ENCODE measurements at regions not wholly inside any gene's neighbourhood (a gene's known extent, or its start where the extent isn't known, plus 50 kb on each side); places are given as distances from the start of the nearest gene placed in this dataset.

GRCh38 chr11:127559978-127560377 lies 559.4 kb upstream of the KIRREL3 start:
- DNase-seq (ENCODE audit: low spot score): no peak
- TF ChIP-seq, protein P1, sequence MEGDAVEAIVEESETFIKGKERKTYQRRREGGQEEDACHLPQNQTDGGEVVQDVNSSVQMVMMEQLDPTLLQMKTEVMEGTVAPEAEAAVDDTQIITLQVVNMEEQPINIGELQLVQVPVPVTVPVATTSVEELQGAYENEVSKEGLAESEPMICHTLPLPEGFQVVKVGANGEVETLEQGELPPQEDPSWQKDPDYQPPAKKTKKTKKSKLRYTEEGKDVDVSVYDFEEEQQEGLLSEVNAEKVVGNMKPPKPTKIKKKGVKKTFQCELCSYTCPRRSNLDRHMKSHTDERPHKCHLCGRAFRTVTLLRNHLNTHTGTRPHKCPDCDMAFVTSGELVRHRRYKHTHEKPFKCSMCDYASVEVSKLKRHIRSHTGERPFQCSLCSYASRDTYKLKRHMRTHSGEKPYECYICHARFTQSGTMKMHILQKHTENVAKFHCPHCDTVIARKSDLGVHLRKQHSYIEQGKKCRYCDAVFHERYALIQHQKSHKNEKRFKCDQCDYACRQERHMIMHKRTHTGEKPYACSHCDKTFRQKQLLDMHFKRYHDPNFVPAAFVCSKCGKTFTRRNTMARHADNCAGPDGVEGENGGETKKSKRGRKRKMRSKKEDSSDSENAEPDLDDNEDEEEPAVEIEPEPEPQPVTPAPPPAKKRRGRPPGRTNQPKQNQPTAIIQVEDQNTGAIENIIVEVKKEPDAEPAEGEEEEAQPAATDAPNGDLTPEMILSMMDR (IDR thresholded peaks at IDR 0.05; ENCODE audit: extremely low read depth, missing control alignments): no peak

DNA sequence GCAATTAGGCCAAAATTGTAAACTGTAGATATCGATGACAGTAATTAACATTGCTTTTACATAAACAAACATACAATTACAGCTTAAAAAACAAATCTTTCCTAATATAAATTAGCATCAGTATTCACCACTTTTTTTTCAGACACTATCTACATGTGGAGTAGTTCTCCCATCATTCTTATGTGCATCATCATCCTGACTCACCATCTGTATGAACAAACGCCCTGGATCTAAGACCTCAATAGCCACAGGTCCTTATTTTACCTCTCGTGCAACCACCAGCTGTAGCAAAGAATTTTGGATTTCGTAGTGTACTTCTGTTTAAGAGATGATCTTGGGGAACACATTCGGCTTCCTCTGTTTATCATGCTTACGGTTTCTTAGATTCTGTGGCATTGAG lies 551.9 kb upstream of the KIRREL3 start:
- no peak for DNase-seq (ENCODE audit: low spot score)
- TF ChIP-seq, protein P1 (IDR thresholded peaks at IDR 0.05; ENCODE audit: extremely low read depth, missing control alignments): no peak

DNA sequence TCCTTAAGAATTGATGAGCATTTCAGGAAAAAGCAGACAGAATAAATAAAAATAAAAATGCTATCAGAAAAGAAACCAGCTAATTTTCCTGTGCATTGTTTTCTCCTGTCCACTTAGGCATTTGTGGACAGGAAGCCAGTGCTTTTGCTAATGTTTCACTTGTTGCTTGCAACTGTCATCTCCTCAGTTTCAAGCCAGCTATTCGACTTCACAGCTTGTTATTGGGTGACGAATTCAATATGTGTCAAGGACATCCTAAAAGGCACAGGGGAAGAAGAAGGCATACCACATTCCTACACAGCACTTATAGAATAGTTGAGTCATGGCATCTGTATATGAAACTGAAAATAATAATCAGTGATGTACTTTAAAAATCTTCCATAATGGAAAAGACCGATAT lies 530.6 kb upstream of the KIRREL3 start:
- TF ChIP-seq, protein P1 (IDR thresholded peaks at IDR 0.05; ENCODE audit: extremely low read depth, missing control alignments): no peak
- no peak for DNase-seq (ENCODE audit: low spot score)

GRCh38 chr11:127528297-127528696 lies 527.7 kb upstream of the KIRREL3 start:
- TF ChIP-seq, protein P1 (IDR thresholded peaks at IDR 0.05; ENCODE audit: extremely low read depth, missing control alignments): no peak
- DNase-seq (ENCODE audit: low spot score): no peak

DNA sequence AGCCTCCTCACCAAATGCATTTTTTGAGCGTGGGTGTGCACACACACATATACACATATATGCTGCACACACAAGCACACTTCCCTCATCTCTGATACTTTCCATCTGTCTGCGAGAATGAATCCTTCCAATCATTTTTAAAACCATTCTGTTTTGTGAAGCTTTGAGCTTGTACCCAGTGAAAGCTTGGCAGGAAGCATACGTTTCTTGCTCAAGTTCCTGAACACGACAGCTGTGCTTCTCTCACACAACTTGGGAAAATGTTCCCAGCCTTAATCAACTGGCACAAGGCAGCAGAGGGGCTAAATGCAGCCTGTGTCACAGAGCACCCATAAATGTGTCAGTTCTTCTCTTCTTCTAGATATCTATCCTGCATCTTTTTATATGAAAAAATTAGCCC lies 524.0 kb upstream of the KIRREL3 start:
- TF ChIP-seq, protein P1 (IDR thresholded peaks at IDR 0.05; ENCODE audit: extremely low read depth, missing control alignments): no peak
- no peak for DNase-seq (ENCODE audit: low spot score)

- TF ChIP-seq, protein P1 (IDR thresholded peaks at IDR 0.05; ENCODE audit: extremely low read depth, missing control alignments): no peak
- DNase-seq (ENCODE audit: low spot score): no peak
These were observed 520.8 kb upstream of the KIRREL3 start for GRCh38 chr11:127521413-127521812.

- TF ChIP-seq, protein P1 (IDR thresholded peaks at IDR 0.05; ENCODE audit: extremely low read depth, missing control alignments): no peak
- no peak for DNase-seq (ENCODE audit: low spot score)
These were observed 507.3 kb upstream of the KIRREL3 start for GRCh38 chr11:127507851-127508250.

Measured in GM20000 (cell line).